ACHN (cell line): ENCODE measurements at regions not wholly inside any gene's neighbourhood (a gene's known extent, or its start where the extent isn't known, plus 50 kb on each side); places are given as distances from the start of the nearest gene placed in this dataset.
"Not testable (repeated sequence)": the region's sequence is repeated elsewhere in the genome, so short reads cannot be mapped to it uniquely, and the experiment has no call there.

Source experiments
- DNase-seq: peaks from one replicate; pipeline ENCODE4 v3.0.0-alpha.2; 2015
- in situ Hi-C: cut with HindIII; loops from 2 replicates; pipeline ENCODE4 v1.10.0; 2017; ENCODE audit warnings: low sequenced_read_pairs, low pct_ligation_motif_present, low pct_unique_long_range_greater_than_20kb

DNA sequence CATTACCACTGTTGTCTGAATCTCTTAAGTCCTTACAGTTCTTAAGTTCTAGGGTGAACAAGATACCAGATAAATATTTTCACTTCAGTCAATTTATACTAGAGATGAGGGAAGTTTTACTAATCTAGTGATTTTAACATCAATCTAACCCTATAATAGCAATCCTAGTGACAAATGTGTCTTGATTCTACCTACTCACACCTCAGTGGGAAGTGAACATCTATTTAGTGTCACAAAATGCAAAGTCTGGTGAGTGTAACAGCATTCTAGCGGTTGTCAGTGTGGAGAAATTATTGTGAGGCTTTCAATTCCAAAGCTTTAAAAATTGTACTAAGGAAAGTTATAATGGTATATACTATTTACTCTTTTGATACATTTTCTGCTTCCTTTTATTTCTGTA lies 225.8 kb upstream of the CYLC2 start:
- in situ Hi-C loops, result no loop called here
- no peak for DNase-seq

DNA sequence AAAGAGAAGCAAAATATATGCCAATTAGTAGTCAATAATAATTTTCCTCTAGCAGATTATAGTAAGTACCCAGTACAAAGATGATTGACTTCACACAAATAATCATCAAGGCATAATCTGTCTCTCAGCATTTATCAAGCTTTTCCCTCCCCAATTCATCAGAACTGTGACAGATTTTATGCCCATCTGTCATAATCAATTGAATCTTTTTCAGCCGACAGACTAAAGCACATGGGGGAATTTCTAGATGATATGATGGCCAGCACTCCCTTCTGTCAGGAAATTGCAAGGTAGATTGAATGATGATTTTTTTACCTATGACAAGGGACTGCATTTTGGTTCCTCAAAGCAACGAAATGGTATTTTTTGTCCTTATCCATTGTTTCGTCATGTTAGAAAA lies 227.1 kb upstream of the CYLC2 start:
- DNase-seq, result no peak
- in situ Hi-C loops, result no loop called here

DNA sequence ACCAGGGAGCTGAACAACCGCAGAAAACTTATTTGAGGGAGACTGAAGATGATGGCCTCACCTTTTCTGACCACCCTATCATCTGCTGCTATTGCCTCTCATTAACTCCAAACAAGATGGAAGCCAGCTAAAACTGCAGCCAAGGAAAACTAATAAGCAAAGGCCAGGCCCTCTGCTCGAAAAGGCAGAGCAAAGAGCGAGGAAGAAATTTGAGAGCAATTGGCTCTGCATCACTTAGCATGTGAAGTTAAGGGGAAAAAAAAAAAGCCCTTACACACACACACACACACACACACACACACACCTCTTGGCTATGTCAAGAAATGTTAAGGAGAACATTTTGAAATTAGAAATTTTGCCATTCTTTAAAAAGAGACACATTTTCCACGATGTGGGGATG lies 228.1 kb upstream of the CYLC2 start:
- no peak for DNase-seq
- in situ Hi-C loops, result no loop called here

DNA sequence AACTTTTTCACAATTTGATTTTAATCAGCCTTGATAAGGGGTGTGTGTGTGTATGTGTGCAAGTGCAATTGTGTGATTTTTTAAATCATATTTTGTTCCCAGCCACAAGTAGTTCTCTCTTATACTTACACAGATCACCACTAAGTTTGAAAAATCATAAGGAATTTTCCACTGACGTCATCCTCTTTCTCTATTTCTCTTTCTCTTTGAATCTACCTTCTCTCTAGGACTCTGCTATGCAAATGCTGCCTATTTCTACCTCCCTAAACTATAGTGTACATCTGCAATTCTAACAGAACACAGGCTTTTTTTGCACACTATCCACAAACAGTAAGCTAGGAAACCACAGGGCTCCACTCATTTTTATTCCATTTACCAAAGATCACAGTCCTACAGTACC lies 254.6 kb upstream of the CYLC2 start:
- DNase-seq, result no peak
- in situ Hi-C loops, result no loop called here

- in situ Hi-C loops, result no loop called here
- DNase-seq, result no peak
Measured at GRCh38 chr9:102728946-102729345, 266.2 kb upstream of the CYLC2 start.

DNA sequence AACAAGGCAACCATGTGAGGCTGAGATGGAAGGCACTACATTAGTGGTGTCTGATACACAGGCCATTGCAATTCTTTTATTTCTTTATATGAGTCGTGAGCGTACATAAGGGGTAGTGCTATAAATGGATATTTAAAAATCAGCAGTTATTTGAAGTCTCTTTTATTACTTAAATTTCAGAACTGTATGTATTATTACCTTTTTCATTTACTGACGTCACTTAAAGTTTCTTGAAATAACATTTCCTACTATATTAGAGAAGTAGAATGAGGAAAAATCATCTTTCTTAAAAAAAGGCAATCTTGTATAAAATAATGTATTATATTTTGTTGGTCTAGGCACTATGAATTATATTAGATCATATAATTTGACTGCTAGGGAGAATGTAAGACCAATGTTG lies 280.9 kb upstream of the CYLC2 start:
- in situ Hi-C loops, result no loop called here
- DNase-seq, result no peak

GRCh38 chr9:102712910-102713309 lies 282.2 kb upstream of the CYLC2 start:
- in situ Hi-C loops, DNase-seq: not testable (repeated sequence)

DNA sequence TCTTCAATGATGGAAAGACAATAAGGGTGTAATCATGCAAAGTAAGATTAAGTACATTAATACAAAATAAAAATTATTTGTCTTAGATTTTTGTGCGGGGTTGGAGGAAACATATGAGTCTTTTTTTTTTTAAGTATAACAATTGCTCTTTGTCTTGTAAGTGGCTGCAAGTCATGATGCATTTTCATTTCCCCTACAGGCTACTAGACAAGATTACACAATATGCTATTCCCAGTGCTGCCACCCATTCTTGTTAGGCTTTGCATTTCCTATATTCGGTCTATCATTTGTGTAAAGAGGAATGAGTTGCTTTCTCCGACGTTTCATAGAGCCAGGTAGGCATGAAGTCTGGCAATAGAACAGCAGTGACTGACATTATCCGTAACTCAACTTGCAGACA lies 294.2 kb upstream of the CYLC2 start:
- in situ Hi-C loops, result no loop called here
- no peak for DNase-seq

DNA sequence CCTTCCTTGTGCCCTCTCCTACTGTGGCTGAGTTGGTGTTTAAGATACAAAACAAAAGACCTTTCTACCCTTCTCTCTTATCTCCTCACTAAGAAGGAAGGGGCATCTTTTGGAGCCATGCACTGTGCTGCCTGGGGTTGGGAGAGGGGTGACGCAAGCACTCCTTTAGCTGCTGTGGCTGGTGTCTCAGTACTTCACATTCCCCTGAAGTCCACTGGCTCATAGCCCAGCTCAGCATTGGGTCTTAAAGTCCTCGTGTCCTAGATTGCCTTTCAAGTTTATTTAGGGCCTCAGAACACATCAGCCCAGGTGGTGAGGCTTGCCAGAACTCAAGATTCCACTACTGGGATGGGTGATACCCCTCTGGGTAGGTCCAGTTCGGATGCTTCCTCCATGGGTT lies 325.9 kb upstream of the CYLC2 start:
- in situ Hi-C loops, result no loop called here
- DNase-seq, result no peak

DNA sequence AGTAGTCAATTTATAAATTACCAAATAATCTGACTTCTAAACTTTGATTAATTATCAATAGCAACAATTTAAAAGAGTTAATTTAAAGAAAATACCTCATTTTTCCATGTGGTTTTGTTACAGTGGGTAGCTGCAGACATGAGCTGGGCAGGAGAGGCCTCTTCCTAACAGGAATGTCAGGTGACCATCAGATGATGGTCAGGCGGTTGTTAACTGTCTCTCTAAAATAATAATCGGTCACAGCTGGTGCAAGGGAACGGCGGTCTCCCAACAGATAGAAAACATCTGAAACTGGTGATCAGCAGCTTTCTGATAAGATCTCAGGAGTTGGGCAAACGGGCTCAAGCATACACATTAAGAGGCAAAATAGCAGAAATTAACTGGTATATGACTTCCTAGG lies 342.7 kb upstream of the CYLC2 start:
- no peak for DNase-seq
- in situ Hi-C loops, result no loop called here

- in situ Hi-C loops, result no loop called here
- no peak for DNase-seq
Measured at GRCh38 chr9:102650896-102651295, 344.2 kb upstream of the CYLC2 start.

DNA sequence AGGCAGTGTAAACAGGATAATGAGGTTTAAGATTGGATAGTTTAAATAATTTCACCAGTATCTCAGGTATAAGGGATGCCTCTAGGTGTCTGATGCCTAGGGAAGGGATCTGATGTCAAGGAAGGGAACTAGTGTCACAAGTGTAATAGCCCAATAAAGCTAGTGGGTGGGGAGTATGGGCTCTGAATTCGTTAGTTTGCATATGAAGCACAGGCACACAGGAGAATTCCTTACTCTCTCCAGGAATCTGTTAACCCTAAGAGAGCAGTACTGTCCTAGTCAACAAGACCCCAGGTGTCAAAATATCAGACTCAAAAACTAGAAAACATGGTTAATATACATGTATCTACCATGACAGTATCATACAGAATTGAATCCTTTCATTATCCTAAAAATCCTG lies 352.5 kb upstream of the CYLC2 start:
- in situ Hi-C loops, result no loop called here
- DNase-seq, result no peak

- DNase-seq, result peak; percentile 45
- in situ Hi-C loops, result no loop called here
Measured at GRCh38 chr9:102631559-102631958, 363.6 kb upstream of the CYLC2 start.

DNA sequence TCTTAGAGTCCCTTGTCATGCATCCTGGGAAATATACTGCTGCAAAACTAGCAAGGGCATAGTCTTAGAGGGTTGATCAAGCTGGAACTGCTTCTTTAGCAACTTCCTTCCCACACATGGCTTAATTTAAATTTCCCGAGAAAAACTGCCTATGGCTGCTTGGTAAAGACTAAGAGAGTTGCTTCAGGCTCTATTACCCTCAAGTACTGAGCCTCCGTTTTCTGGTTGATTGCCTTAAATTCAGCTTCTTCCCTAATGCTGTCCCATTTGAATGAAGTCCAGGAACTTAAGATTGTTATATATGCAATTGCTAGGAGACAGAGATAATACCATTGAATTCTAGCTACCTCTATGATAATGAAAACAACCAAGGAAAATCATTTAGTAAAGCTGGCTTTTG lies 385.7 kb upstream of the CYLC2 start:
- DNase-seq, result no peak
- in situ Hi-C loops, result no loop called here

- DNase-seq, in situ Hi-C loops: not testable (repeated sequence)
Measured at GRCh38 chr9:102603198-102604195, 391.6 kb upstream of the CYLC2 start.

GRCh38 chr9:102594241-102594640 lies 400.9 kb upstream of the CYLC2 start:
- in situ Hi-C loops, result no loop called here
- no peak for DNase-seq

GRCh38 chr9:102587281-102587680 lies 407.9 kb upstream of the CYLC2 start:
- no peak for DNase-seq
- in situ Hi-C loops, result no loop called here

DNA sequence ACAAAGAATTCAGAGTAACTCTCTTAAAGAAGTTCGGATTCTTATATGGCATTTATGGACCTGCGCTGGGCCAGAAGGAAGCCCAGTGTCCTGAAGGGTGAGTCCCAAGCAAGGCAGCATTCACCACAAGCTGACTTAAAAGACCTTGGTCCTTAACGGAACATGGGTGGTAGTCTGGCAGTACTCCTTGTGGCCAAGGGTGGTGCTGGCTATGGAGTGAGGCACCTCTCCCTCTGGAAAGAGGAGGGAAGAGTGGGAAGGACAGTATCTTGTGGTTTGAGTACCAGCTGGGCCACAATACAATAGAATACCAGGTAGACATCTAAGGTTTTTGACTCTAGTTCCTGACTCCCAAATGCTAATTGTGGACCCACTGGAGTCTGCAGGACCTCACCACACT lies 425.7 kb upstream of the CYLC2 start:
- DNase-seq, result no peak
- in situ Hi-C loops, result no loop called here

DNA sequence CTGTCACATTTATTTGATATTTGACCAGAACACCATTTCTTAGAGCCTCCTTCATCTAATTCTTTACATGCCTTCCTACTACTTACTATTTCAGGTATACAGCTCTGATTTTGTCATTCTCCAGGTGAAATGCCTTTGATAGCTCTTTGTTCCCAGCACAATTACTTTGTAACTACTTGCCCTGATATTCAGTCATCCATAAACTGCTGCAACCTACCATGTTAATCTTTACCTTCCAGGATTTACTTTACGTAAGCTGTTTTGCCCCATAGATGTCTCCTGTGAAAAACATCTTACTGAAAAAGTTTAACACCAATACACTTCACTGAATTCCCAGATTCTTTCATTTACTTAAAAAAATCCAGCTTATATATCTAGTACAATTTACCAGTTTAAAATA lies 443.8 kb upstream of the CYLC2 start:
- DNase-seq, result no peak
- in situ Hi-C loops, result no loop called here

- no peak for DNase-seq
- in situ Hi-C loops, result no loop called here
Measured at GRCh38 chr9:102550886-102551285, 444.2 kb upstream of the CYLC2 start.
